ENCODE measurements at regions not wholly inside any gene's neighbourhood (a gene's known extent, or its start where the extent isn't known, plus 50 kb on each side); places are given as distances from the start of the nearest gene placed in this dataset.

- Histone ChIP-seq H3K9me3 (no peaks in the 10 kb centered on the region), H3K27me3 (peaks cover 0 to 52% (median 0%) of the 10 kb centered on the region in 3 donors), H3K4me1 (peaks cover 0 to 7% (median 0%) of the 10 kb centered on the region in 4 donors), H3K36me3 (no peaks in the 10 kb centered on the region), H3K4me3 (no peak overlapping the region), H3K27ac (no peak overlapping the region)
- WGBS, 5 donors = 0 to 5% (median 0%) methylated on average over 1 of the region's 1 CpG
- TF ChIP-seq EP300 (IDR thresholded peaks at IDR 0.05) (no peak), POLR2A (IDR thresholded peaks at IDR 0.05) (no peak), POLR2AphosphoS5 (IDR thresholded peaks at IDR 0.05) (no peak), CTCF (IDR thresholded peaks at IDR 0.05) (no peak)
- intact Hi-C loops (cut with DNase I; ENCODE audit: low total_unique reads) = no loop called here
- DNase-seq = peak in 1 of 2 donors; percentile 67
Measured at GRCh38 chr2:173555833-173556232, 201.2 kb downstream of the CDCA7 start.

- no peak overlapping the region for H3K27ac ChIP-seq
- no peak overlapping the region for H3K4me3 ChIP-seq
- WGBS, 5 donors = 79 to 87% (median 83%) methylated on average over 5 of the region's 5 CpGs
- H3K4me1 ChIP-seq = peaks cover 0 to 7% (median 0%) of the 10 kb centered on the region in 4 donors
- TF ChIP-seq POLR2A (IDR thresholded peaks at IDR 0.05) (no peak), POLR2AphosphoS5 (IDR thresholded peaks at IDR 0.05) (no peak), EP300 (IDR thresholded peaks at IDR 0.05) (no peak), CTCF (IDR thresholded peaks at IDR 0.05) (no peak)
- H3K27me3 ChIP-seq = peaks cover 0 to 52% (median 0%) of the 10 kb centered on the region in 3 donors
- no peaks in the 10 kb centered on the region for H3K36me3 ChIP-seq
- DNase-seq = no peak
- H3K9me3 ChIP-seq = no peaks in the 10 kb centered on the region
- intact Hi-C loops (cut with DNase I; ENCODE audit: low total_unique reads) = no loop called here
Measured at GRCh38 chr2:173556816-173557215, 202.1 kb downstream of the CDCA7 start.

GRCh38 chr2:173557497-173557896, 202.8 kb downstream of the CDCA7 start:
- H3K4me3 ChIP-seq = no peak overlapping the region
- H3K27ac ChIP-seq = no peak overlapping the region
- 89 to 99% (median 95%) methylated on average over 2 of the region's 2 CpGs for WGBS, 5 donors
- no peaks in the 10 kb centered on the region for H3K9me3 ChIP-seq
- intact Hi-C loops (cut with DNase I; ENCODE audit: low total_unique reads) = no loop called here
- H3K27me3 ChIP-seq = peaks cover 0 to 52% (median 0%) of the 10 kb centered on the region in 3 donors
- DNase-seq = no peak
- H3K4me1 ChIP-seq = peaks cover 0 to 7% (median 0%) of the 10 kb centered on the region in 4 donors
- TF ChIP-seq POLR2A (IDR thresholded peaks at IDR 0.05) (no peak), EP300 (IDR thresholded peaks at IDR 0.05) (no peak), CTCF (IDR thresholded peaks at IDR 0.05) (no peak), POLR2AphosphoS5 (IDR thresholded peaks at IDR 0.05) (no peak)
- H3K36me3 ChIP-seq = no peaks in the 10 kb centered on the region

GRCh38 chr2:173567493-173567892, 212.8 kb downstream of the CDCA7 start:
- H3K27ac ChIP-seq = no peak overlapping the region
- intact Hi-C loops (cut with DNase I; ENCODE audit: low total_unique reads) = no loop called here
- TF ChIP-seq POLR2A (IDR thresholded peaks at IDR 0.05) (no peak), EP300 (IDR thresholded peaks at IDR 0.05) (no peak), CTCF (IDR thresholded peaks at IDR 0.05) (no peak), POLR2AphosphoS5 (IDR thresholded peaks at IDR 0.05) (no peak)
- H3K27me3 ChIP-seq = no peaks in the 10 kb centered on the region
- H3K4me1 ChIP-seq = peaks cover 6 to 15% (median 12%) of the 10 kb centered on the region in 4 donors
- no peak for DNase-seq
- no peaks in the 10 kb centered on the region for H3K36me3 ChIP-seq
- no peak overlapping the region for H3K4me3 ChIP-seq
- WGBS, 5 donors = 87 to 93% (median 91%) methylated on average over 3 of the region's 3 CpGs
- H3K9me3 ChIP-seq = no peaks in the 10 kb centered on the region

All from stomach (tissue), 8 donors.